ENCODE measurements at regions not wholly inside any gene's neighbourhood (a gene's known extent, or its start where the extent isn't known, plus 50 kb on each side); places are given as distances from the start of the nearest gene placed in this dataset.

DNA sequence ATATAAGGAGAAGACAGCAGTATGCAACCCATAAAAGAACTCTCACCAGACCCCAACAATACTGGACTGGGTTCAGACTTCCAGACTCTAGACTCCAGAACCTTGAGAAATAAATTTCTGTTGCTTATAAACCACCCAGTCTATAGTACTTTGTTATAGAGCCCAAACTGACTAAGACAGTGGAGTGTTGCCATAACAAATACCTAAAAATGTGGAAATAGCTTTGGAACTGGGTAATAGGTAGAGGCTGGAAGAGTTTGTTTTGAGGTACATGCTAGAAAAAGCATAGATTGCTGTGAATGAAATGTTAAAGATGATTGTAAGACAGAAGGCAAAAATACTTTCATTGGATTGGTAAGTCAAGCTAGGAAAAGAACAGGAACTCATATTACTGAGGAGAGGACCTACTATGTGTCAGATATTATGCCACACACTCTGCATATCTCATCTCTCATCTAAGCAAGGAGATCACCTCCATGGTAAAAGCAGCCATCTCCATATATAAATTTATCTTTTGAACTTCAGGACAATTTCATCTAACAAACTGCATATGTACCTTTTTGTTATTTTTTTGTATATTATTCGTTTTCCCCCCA lies 67.4 kb upstream of the FNDC3B start:
- H3K36me3 ChIP-seq (ENCODE audit: control insufficient read depth in 4 of 4, insufficient read depth in 3 of 4, low read depth in 1 of 4, low read length in 3 of 4): no peaks in the 10 kb centered on the region

DNA sequence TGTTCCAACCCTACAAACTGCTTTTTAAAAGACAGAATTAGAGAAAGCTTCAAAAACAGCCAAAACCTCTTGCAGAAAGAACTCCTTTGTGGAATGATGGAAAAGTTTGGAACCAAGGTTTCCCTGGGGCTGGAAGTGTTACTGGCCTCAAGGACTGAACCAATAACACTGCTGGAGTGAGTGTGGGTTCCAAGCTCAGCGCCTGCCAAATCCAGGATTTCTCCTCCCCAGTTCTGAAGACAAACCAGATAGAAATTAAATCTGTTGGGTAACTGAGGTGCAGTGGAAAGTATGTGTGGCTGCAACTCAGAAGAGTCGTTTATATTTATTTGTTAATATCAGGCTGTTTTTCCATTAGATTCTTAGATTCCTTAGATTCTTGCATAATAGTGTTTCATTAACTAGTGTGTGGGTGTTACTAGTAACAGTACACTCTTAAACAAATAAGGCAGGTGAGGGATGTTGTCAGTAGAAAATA lies 66.5 kb upstream of the FNDC3B start:
- Histone ChIP-seq H3K9me3 (ENCODE audit: control insufficient read depth in 4 of 4, low read length in 3 of 4) (no peaks in the 10 kb centered on the region), H3K36me3 (ENCODE audit: control insufficient read depth in 4 of 4, insufficient read depth in 3 of 4, low read depth in 1 of 4, low read length in 3 of 4) (no peaks in the 10 kb centered on the region), H3K4me3 (ENCODE audit: low read depth in 1 of 3, low read length in 3 of 3) (no peak overlapping the region), H3K4me1 (ENCODE audit: control insufficient read depth in 4 of 4, insufficient read depth in 4 of 4, low read length in 3 of 4) (peaks cover 12 to 37% (median 21%) of the 10 kb centered on the region in 4 donors), H3K9ac (ENCODE audit: low read depth in 1 of 2, low read length in 2 of 2) (peak overlapping the region; percentile 51 to 55), H3K27me3 (ENCODE audit: control insufficient read depth in 4 of 4, insufficient read depth in 4 of 4, low read length in 3 of 4) (no peaks in the 10 kb centered on the region), H3K27ac (ENCODE audit: low read depth in 1 of 2, low read length in 2 of 2) (peak overlapping the region; percentile 85 to 90)
- WGBS: 32% methylated on average over 2 of the region's 2 CpGs
- DNase-seq (ENCODE audit: low spot score): no peak
- TF ChIP-seq, protein P1, sequence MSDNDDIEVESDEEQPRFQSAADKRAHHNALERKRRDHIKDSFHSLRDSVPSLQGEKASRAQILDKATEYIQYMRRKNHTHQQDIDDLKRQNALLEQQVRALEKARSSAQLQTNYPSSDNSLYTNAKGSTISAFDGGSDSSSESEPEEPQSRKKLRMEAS (IDR thresholded peaks at IDR 0.05): peak; percentile 57
- TF ChIP-seq HNF4A (conservative IDR thresholded peaks at IDR 0.05) (peak; percentile 65 to 71), TAF1 (conservative IDR thresholded peaks at IDR 0.05) (peak; percentile 66), RAD21 (IDR thresholded peaks at IDR 0.05) (peak; percentile 62 to 72), FOXA1 (IDR thresholded peaks at IDR 0.05) (peak; percentile 73), EGR1 (IDR thresholded peaks at IDR 0.05; ENCODE audit: low read depth in 2 of 2) (peak; percentile 93 to 96), NR2F2 (IDR thresholded peaks at IDR 0.05) (no peak), YY1 (IDR thresholded peaks at IDR 0.05) (peak; percentile 52), SP1 (IDR thresholded peaks at IDR 0.05) (peak; percentile 83), HNF4G (IDR thresholded peaks at IDR 0.05) (no peak), JUND (IDR thresholded peaks at IDR 0.05) (peak; percentile 96), FOXA2 (IDR thresholded peaks at IDR 0.05) (peak; percentile 85), GABPA (IDR thresholded peaks at IDR 0.05 in 1 of 2, conservative IDR thresholded peaks at IDR 0.05 in 1 of 2) (no peak)
- TF ChIP-seq, protein P2, sequence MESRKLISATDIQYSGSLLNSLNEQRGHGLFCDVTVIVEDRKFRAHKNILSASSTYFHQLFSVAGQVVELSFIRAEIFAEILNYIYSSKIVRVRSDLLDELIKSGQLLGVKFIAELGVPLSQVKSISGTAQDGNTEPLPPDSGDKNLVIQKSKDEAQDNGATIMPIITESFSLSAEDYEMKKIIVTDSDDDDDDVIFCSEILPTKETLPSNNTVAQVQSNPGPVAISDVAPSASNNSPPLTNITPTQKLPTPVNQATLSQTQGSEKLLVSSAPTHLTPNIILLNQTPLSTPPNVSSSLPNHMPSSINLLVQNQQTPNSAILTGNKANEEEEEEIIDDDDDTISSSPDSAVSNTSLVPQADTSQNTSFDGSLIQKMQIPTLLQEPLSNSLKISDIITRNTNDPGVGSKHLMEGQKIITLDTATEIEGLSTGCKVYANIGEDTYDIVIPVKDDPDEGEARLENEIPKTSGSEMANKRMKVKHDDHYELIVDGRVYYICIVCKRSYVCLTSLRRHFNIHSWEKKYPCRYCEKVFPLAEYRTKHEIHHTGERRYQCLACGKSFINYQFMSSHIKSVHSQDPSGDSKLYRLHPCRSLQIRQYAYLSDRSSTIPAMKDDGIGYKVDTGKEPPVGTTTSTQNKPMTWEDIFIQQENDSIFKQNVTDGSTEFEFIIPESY (IDR thresholded peaks at IDR 0.05): peak; percentile 33
- TF ChIP-seq, protein P3, sequence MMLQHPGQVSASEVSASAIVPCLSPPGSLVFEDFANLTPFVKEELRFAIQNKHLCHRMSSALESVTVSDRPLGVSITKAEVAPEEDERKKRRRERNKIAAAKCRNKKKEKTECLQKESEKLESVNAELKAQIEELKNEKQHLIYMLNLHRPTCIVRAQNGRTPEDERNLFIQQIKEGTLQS (IDR thresholded peaks at IDR 0.05): peak; percentile 83
- TF ChIP-seq, protein P4, sequence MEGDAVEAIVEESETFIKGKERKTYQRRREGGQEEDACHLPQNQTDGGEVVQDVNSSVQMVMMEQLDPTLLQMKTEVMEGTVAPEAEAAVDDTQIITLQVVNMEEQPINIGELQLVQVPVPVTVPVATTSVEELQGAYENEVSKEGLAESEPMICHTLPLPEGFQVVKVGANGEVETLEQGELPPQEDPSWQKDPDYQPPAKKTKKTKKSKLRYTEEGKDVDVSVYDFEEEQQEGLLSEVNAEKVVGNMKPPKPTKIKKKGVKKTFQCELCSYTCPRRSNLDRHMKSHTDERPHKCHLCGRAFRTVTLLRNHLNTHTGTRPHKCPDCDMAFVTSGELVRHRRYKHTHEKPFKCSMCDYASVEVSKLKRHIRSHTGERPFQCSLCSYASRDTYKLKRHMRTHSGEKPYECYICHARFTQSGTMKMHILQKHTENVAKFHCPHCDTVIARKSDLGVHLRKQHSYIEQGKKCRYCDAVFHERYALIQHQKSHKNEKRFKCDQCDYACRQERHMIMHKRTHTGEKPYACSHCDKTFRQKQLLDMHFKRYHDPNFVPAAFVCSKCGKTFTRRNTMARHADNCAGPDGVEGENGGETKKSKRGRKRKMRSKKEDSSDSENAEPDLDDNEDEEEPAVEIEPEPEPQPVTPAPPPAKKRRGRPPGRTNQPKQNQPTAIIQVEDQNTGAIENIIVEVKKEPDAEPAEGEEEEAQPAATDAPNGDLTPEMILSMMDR (IDR thresholded peaks at IDR 0.05; ENCODE audit: low read depth, low read length, missing input control): peak; percentile 17
- TF ChIP-seq, protein P5, sequence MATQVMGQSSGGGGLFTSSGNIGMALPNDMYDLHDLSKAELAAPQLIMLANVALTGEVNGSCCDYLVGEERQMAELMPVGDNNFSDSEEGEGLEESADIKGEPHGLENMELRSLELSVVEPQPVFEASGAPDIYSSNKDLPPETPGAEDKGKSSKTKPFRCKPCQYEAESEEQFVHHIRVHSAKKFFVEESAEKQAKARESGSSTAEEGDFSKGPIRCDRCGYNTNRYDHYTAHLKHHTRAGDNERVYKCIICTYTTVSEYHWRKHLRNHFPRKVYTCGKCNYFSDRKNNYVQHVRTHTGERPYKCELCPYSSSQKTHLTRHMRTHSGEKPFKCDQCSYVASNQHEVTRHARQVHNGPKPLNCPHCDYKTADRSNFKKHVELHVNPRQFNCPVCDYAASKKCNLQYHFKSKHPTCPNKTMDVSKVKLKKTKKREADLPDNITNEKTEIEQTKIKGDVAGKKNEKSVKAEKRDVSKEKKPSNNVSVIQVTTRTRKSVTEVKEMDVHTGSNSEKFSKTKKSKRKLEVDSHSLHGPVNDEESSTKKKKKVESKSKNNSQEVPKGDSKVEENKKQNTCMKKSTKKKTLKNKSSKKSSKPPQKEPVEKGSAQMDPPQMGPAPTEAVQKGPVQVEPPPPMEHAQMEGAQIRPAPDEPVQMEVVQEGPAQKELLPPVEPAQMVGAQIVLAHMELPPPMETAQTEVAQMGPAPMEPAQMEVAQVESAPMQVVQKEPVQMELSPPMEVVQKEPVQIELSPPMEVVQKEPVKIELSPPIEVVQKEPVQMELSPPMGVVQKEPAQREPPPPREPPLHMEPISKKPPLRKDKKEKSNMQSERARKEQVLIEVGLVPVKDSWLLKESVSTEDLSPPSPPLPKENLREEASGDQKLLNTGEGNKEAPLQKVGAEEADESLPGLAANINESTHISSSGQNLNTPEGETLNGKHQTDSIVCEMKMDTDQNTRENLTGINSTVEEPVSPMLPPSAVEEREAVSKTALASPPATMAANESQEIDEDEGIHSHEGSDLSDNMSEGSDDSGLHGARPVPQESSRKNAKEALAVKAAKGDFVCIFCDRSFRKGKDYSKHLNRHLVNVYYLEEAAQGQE (IDR thresholded peaks at IDR 0.05): peak; percentile 72

More for the DNA sequence above, 67.4 kb upstream of the FNDC3B start:
- H3K4me1 ChIP-seq (ENCODE audit: control insufficient read depth in 4 of 4, insufficient read depth in 4 of 4, low read length in 3 of 4): peaks cover 13 to 40% (median 26%) of the 10 kb centered on the region in 4 donors
- H3K9ac ChIP-seq (ENCODE audit: low read depth in 1 of 2, low read length in 2 of 2): no peak overlapping the region
- no peaks in the 10 kb centered on the region for H3K27me3 ChIP-seq (ENCODE audit: control insufficient read depth in 4 of 4, insufficient read depth in 4 of 4, low read length in 3 of 4)
- no peaks in the 10 kb centered on the region for H3K9me3 ChIP-seq (ENCODE audit: control insufficient read depth in 4 of 4, low read length in 3 of 4)
- 66% methylated on average over 1 of the region's 1 CpG for WGBS
- TF ChIP-seq YY1 (IDR thresholded peaks at IDR 0.05): peak; percentile 39
- TF ChIP-seq RXRA (IDR thresholded peaks at IDR 0.05): peak; percentile 67 to 84
- TF ChIP-seq, protein P5 (IDR thresholded peaks at IDR 0.05): no peak
- peak in 1 of 2 donors; percentile 39 for TF ChIP-seq JUND (IDR thresholded peaks at IDR 0.05)
- TF ChIP-seq HNF4A (conservative IDR thresholded peaks at IDR 0.05): peak; percentile 34 to 48
- peak; percentile 44 for TF ChIP-seq SP1 (IDR thresholded peaks at IDR 0.05)
- TF ChIP-seq NR2F2 (IDR thresholded peaks at IDR 0.05): no peak
- peak in 1 of 2 donors; percentile 10 for TF ChIP-seq EGR1 (IDR thresholded peaks at IDR 0.05; ENCODE audit: low read depth in 2 of 2)
- TF ChIP-seq RAD21 (IDR thresholded peaks at IDR 0.05): peak; percentile 27 to 34
- H3K4me3 ChIP-seq (ENCODE audit: low read depth in 1 of 3, low read length in 3 of 3): no peak overlapping the region
- H3K27ac ChIP-seq (ENCODE audit: low read depth in 1 of 2, low read length in 2 of 2): peak overlapping the region; percentile 85 to 90
- DNase-seq (ENCODE audit: low spot score): no peak
